Stimulated activated memory B cell treated with anti-CD40 and anti-IgM and Interleukin-4, amounts not matched to agents 10 μg/mL and 1 μg/mL and 100 μg/mL, for 72 hours (primary cell): ENCODE measurements at regions not wholly inside any gene's neighbourhood (a gene's known extent, or its start where the extent isn't known, plus 50 kb on each side); places are given as distances from the start of the nearest gene placed in this dataset.
"Not testable (repeated sequence)": the region's sequence is repeated elsewhere in the genome, so short reads cannot be mapped to it uniquely, and the experiment has no call there.

ENCODE experiments used
- ATAC-seq: fragments of 150-1000 bp; cut with Tn5 transposase; 2 replicates; pipeline ENCODE4 v1.10.0; 2021
- H3K27ac Mint-ChIP-seq: one replicate; pipeline ENCODE4 v1.8.0; 2022; ENCODE audit warnings: mild to moderate bottlenecking, mixed read lengths
- H3K27me3 Mint-ChIP-seq: one replicate; pipeline ENCODE4 v1.8.0; 2022; ENCODE audit warnings: mixed read lengths
- H3K36me3 Mint-ChIP-seq: one replicate; pipeline ENCODE4 v1.8.0; 2022; ENCODE audit warnings: mixed read lengths
- H3K4me1 Mint-ChIP-seq: one replicate; pipeline ENCODE4 v1.8.0; 2022; ENCODE audit warnings: mixed read lengths
- H3K4me3 Mint-ChIP-seq: one replicate; pipeline ENCODE4 v1.8.0; 2022; ENCODE audit warnings: mild to moderate bottlenecking, moderate library complexity, mixed read lengths
- H3K9me3 Mint-ChIP-seq: one replicate; pipeline ENCODE4 v1.8.0; 2022; ENCODE audit warnings: mixed read lengths

DNA sequence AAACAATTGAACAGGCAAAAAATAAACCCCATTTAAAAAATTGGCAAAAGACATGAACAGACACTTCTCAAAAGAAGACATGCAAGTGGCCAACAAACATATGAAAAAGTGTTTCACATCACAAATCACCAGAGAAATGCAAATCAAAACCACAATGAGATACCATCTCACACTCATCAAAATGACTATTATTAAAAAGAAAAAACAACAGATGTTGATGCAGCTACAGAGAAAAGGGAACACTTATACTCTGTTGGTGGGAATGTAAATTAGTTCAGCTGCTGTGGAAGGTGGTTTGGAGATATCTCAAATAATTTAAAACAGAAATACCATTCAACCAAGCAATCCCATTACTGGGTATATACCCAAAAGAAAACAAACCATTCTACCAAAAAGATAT lies 83.1 kb upstream of the TMTC2 start:
- H3K4me1 Mint-ChIP-seq, ATAC-seq, H3K36me3 Mint-ChIP-seq, H3K9me3 Mint-ChIP-seq, H3K27ac Mint-ChIP-seq, H3K4me3 Mint-ChIP-seq, H3K27me3 Mint-ChIP-seq: not testable (repeated sequence)

DNA sequence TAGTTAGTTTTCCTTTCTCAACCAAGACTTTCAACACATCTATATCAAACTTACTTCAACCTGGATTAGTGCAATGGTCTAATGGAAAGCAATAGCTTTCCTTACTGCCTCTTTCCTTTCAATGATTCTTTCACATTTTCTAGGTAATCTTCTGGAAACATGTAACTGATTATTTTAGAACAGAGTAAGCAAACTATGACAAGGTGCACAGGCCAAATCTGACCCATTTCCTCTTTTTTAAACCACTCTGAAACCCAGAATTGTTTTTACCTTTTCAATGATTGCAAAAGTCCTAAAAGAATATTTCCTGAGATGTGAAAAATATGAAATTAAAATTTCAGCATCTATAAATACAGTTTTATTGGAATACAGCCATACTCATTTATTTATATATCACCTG lies 81.6 kb upstream of the TMTC2 start:
- peaks cover 6% of the 10 kb centered on the region for H3K9me3 Mint-ChIP-seq
- no peak for ATAC-seq
- H3K4me1 Mint-ChIP-seq, result no peaks in the 10 kb centered on the region
- no peaks in the 10 kb centered on the region for H3K36me3 Mint-ChIP-seq
- H3K4me3 Mint-ChIP-seq, result no peak overlapping the region
- H3K27me3 Mint-ChIP-seq, result no peaks in the 10 kb centered on the region
- no peak overlapping the region for H3K27ac Mint-ChIP-seq

DNA sequence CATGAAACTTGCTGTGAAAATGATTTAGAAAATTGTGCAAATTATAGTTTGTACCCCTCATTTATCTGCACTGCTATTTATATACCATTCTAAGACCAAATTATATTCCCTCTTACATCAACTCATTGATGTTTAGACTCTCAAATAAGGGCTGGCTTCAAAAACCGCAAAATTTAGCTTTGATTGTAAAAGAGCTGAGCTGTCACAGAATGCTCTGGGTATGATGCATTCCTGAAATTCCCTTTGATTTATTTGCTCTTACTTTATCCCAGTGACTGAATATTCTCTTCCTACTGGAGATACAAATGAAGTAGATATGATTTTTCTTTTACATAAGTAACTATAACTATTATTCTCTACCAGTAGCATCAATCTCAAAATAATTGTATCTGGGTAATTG lies 78.0 kb upstream of the TMTC2 start:
- ATAC-seq, result no peak
- Mint-ChIP-seq H3K4me1 (no peaks in the 10 kb centered on the region), H3K36me3 (no peaks in the 10 kb centered on the region), H3K4me3 (no peak overlapping the region), H3K27ac (no peak overlapping the region), H3K9me3 (peaks cover 6% of the 10 kb centered on the region), H3K27me3 (no peaks in the 10 kb centered on the region)

DNA sequence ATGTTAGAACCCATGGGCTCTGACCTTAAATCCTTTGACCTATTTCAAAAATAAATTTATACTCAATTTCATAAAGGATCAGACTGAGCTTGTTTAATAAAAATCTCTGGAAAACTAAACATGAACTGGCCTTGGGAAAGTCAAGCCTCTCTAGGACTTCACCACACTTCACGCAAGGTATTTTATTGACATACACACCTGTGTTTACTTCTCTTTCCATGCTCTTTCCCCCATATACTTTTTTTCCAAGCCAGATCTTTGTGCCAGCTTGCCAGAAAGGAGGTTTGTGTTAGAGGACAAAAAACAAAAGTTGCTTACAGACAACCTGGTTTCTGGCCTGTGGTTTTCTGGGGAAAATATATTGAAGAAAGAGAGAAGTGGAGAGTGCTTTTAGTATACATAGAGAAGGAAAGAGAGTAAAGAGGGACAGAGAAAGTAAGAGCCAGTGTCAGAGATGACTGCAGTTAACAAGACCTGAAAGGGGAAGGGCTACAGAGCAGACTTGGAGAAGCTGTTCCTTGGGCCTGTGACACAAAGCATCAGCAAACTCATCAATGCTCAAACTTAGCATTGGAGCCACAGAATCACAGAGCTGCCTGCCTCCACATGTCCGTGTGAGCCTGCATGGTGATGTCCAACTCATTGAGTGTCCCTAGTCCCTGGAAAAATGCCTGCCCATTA lies 77.3 kb upstream of the TMTC2 start:
- H3K36me3 Mint-ChIP-seq, result no peaks in the 10 kb centered on the region
- H3K9me3 Mint-ChIP-seq, result peaks cover 6% of the 10 kb centered on the region
- ATAC-seq, result no peak
- no peaks in the 10 kb centered on the region for H3K4me1 Mint-ChIP-seq
- no peak overlapping the region for H3K4me3 Mint-ChIP-seq
- no peak overlapping the region for H3K27ac Mint-ChIP-seq
- H3K27me3 Mint-ChIP-seq, result no peaks in the 10 kb centered on the region

DNA sequence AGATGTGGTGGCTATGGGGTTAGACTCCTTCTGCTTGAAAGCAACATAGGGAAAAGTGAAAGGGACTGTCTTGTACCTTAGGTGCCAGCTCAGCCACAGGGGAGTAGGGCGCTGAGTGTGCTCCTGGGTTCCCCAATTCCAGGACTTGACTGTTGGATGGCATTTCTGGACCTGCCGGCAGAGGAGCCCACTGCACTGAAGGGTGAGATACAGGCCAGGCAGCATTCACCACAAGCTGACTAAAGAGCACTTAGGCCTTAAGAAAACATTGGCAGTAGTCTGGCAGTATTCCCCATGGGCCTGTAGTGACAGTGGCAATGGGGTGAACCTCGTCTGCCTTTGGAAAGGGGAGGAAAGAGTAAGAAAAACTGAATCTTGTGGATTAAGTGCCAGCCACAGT lies 67.1 kb upstream of the TMTC2 start:
- H3K36me3 Mint-ChIP-seq, result no peaks in the 10 kb centered on the region
- H3K27me3 Mint-ChIP-seq, result no peaks in the 10 kb centered on the region
- no peaks in the 10 kb centered on the region for H3K4me1 Mint-ChIP-seq
- peaks cover 2% of the 10 kb centered on the region for H3K9me3 Mint-ChIP-seq
- no peak overlapping the region for H3K4me3 Mint-ChIP-seq
- H3K27ac Mint-ChIP-seq, result no peak overlapping the region
- ATAC-seq, result no peak

DNA sequence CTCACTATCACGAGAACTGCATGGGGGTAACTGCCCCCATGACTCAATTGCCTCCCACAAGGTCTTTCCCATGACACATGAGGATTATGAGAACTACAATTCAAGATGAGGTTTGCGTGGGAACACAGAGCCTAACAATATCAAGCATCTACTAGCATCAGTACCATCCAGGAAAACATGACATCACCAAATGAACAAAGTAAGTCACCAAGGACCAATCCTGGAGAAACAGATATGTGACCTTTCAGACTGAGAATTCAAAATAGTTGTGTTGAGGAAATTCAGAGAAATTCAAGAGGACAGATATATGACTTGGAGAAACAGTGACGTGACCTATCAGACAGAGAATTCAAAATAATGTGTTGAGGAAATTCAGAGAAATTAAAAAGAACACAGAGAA lies 65.8 kb upstream of the TMTC2 start:
- no peaks in the 10 kb centered on the region for H3K27me3 Mint-ChIP-seq
- H3K4me3 Mint-ChIP-seq, result no peak overlapping the region
- no peak for ATAC-seq
- peaks cover 2% of the 10 kb centered on the region for H3K9me3 Mint-ChIP-seq
- H3K4me1 Mint-ChIP-seq, result no peaks in the 10 kb centered on the region
- H3K27ac Mint-ChIP-seq, result no peak overlapping the region
- H3K36me3 Mint-ChIP-seq, result no peaks in the 10 kb centered on the region

DNA sequence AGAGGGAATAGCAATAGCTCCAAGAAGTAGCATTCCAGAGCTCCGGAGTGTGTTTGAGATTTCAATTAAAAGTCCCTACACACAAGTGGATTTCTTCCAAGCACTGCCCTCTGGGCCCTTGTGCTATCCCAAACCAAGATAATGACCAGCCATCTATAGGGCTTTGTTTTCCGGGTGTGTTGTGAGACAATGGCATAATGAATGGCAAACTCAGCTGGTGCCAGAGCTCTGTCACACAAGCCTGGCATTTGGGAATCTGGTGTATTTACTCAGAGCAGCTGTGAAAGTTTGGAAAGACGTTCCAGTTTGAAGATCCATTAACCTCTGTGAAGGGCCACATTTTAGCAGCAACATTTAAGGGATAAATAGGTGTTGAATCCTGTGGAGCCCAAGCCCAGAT lies 61.2 kb upstream of the TMTC2 start:
- no peak for ATAC-seq
- Mint-ChIP-seq H3K9me3 (no peaks in the 10 kb centered on the region), H3K4me1 (no peaks in the 10 kb centered on the region), H3K27me3 (no peaks in the 10 kb centered on the region), H3K27ac (no peak overlapping the region), H3K36me3 (no peaks in the 10 kb centered on the region), H3K4me3 (no peak overlapping the region)

DNA sequence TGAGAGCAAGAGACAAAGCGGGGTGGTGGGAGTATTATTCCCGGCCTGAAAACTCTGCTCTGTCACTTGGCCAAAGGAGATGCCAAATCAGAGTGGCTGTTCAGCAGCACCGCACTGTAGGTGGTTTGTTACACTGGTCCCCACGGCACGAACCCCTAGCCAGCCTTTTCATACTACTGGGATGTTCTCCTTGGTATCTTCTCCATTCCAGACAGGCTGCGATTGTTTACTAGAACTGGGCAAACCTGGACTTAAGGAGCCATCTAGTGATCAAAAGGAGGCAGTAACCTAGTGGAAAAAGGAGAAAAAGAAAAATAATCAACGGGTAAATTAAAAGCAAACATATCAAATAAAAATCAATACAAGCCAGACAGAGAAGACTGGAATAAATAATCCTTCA lies 58.9 kb upstream of the TMTC2 start:
- Mint-ChIP-seq H3K4me1 (no peaks in the 10 kb centered on the region), H3K36me3 (no peaks in the 10 kb centered on the region), H3K9me3 (no peaks in the 10 kb centered on the region), H3K4me3 (no peak overlapping the region), H3K27me3 (no peaks in the 10 kb centered on the region), H3K27ac (no peak overlapping the region)
- no peak for ATAC-seq

DNA sequence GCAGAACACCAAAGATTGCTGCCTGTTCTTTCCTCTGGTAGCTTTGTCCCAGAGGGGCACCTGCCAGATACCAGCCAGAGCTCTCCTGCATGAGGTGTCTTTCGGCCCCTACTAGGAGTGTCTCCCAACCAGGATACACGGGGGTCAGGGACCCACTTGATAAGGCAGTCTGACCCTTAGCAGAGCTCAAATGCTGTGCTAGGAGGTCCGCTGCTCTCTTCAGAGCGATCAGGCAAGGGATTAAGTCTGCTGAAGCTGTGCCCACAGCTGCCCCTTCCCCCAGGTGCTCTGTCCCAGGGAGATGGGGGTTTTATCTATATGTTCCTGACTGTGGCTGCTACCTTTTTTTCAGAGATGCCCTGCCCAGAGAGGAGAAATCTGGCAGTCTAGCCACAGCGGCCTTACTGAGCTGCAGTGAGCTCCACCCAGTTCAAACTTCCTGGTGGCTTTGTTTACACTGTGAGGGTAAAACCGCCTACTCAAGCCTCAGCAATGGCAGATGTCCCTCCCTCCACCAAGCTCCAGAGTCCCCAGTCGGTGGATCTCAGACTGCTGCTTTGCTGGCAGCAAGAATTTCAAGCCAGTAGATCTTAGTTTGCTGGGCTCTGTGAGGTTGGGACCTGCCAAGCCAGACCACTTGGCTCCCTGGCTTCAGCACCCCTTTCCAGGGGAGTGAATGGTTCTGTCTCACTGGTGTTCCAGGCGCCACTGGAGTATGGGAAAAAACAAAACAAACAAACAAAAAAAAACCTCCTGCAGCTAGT lies 52.0 kb upstream of the TMTC2 start:
- not testable (repeated sequence) for H3K36me3 Mint-ChIP-seq, ATAC-seq, H3K27ac Mint-ChIP-seq, H3K4me1 Mint-ChIP-seq, H3K4me3 Mint-ChIP-seq, H3K9me3 Mint-ChIP-seq
- peaks cover 11% of the 10 kb centered on the region for H3K27me3 Mint-ChIP-seq

DNA sequence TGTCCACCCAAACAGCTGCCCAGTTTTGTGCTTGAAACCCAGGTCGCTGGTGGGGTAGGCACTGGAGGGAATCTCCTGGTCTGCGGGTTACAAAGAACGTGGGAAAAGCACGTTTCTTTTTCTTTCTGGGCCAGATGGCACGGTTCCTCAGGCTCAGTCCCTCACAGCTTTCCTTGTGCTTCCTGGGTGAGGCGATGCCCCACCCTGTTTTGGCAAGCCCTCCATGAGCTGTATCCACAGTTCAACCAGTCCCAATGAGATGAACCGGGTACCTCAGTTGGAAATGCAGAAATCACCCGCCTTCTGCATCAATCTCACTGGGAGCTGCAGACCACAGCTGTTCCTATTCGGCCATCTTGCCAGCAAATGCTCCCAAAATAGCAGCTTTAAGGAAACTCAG lies 51.4 kb upstream of the TMTC2 start:
- peaks cover 3% of the 10 kb centered on the region for H3K9me3 Mint-ChIP-seq
- H3K27me3 Mint-ChIP-seq, result peaks cover 11% of the 10 kb centered on the region
- no peak overlapping the region for H3K4me3 Mint-ChIP-seq
- ATAC-seq, result no peak
- H3K4me1 Mint-ChIP-seq, result no peaks in the 10 kb centered on the region
- H3K36me3 Mint-ChIP-seq, result no peaks in the 10 kb centered on the region
- H3K27ac Mint-ChIP-seq, result no peak overlapping the region
